DND-41 (cell line): ENCODE measurements at regions not wholly inside any gene's neighbourhood (a gene's known extent, or its start where the extent isn't known, plus 50 kb on each side); places are given as distances from the start of the nearest gene placed in this dataset.

Source experiments
- ATAC-seq: fragments of 200-7000 bp; cut with Tn5 transposase; 3 replicates; pipeline ENCODE4 v1.9.1; 2021; ENCODE audit warnings: low read depth; ENCODE audit not compliant: insufficient read depth
- DNase-seq: peaks from one replicate; pipeline ENCODE4 v3.0.0-alpha.2; 2020
- H2AFZ ChIP-seq: 2 replicates; pipeline ENCODE4 v1.6.0; 2012; ENCODE audit warnings: low read depth, low read length
- H3K27ac ChIP-seq: 2 replicates; pipeline ENCODE4 v1.5.1; 2012; ENCODE audit warnings: low read length, inconsistent platforms
- H3K27me3 ChIP-seq: fragments of 200-600 bp; sonication (generic); 2 replicates; pipeline ENCODE4 v1.6.0; 2012; ENCODE audit warnings: low read length, mild to moderate bottlenecking, inconsistent platforms; ENCODE audit not compliant: insufficient read depth, poor library complexity
- H3K36me3 ChIP-seq: 2 replicates; pipeline ENCODE4 v1.5.1; 2012; ENCODE audit warnings: low read length, inconsistent platforms; ENCODE audit not compliant: insufficient read depth
- H3K4me1 ChIP-seq: 2 replicates; pipeline ENCODE4 v1.5.1; 2012; ENCODE audit warnings: mild to moderate bottlenecking, low read length; ENCODE audit not compliant: insufficient read depth
- H3K4me2 ChIP-seq: 2 replicates; pipeline ENCODE4 v1.6.0; 2012; ENCODE audit warnings: mild to moderate bottlenecking, moderate library complexity, low read length, inconsistent platforms; ENCODE audit not compliant: insufficient read depth
- H3K4me3 ChIP-seq, 2 experiments: fragments of 200-600 bp in 1 of 2; shearing (Covaris generic) in 1 of 2; 2 replicates each; pipeline ENCODE4 v1.5.1; 2012 to 2016; ENCODE audit warnings: inconsistent platforms in 2 of 2, low read length in 2 of 2, mild to moderate bottlenecking in 2 of 2, low read depth in 1 of 2, moderate library complexity in 1 of 2
- H3K79me2 ChIP-seq: 2 replicates; pipeline ENCODE4 v1.6.0; 2012; ENCODE audit warnings: low read length, inconsistent platforms; ENCODE audit not compliant: insufficient read depth
- H3K9ac ChIP-seq: 2 replicates; pipeline ENCODE4 v1.6.0; 2012; ENCODE audit warnings: low read depth, mild to moderate bottlenecking, inconsistent platforms, low read length, moderate library complexity
- H3K9me3 ChIP-seq: 2 replicates; pipeline ENCODE4 v1.5.1; 2012; ENCODE audit warnings: low read length, moderate library complexity, mild to moderate bottlenecking, inconsistent platforms; ENCODE audit not compliant: insufficient read depth, severe bottlenecking
- H4K20me1 ChIP-seq: 2 replicates; pipeline ENCODE4 v1.6.0; 2012; ENCODE audit warnings: low read length; ENCODE audit not compliant: insufficient read depth
- CTCF ChIP-seq: IDR thresholded peaks from 2 replicates; pipeline ENCODE4 v1.5.1; 2012; ENCODE audit warnings: borderline replicate concordance, low read length, moderate library complexity, mild to moderate bottlenecking; ENCODE audit not compliant: poor library complexity, severe bottlenecking; ENCODE audit errors: extremely low read depth
- EZH2 ChIP-seq: IDR thresholded peaks from 3 replicates; pipeline ENCODE4 v1.6.1; 2012; ENCODE audit warnings: borderline replicate concordance, low read depth, mild to moderate bottlenecking, moderate library complexity, low read length, inconsistent platforms; ENCODE audit not compliant: severe bottlenecking

- no peak for DNase-seq
- no peak overlapping the region for H3K27ac ChIP-seq
- H3K4me3 ChIP-seq, result no peak overlapping the region
- ATAC-seq, result no peak
- H3K9ac ChIP-seq, result no peak overlapping the region
- TF ChIP-seq EZH2, result no peak
- TF ChIP-seq CTCF, result no peak
- no peaks in the 10 kb centered on the region for H3K9me3 ChIP-seq
- no peaks in the 10 kb centered on the region for H3K79me2 ChIP-seq
- no peaks in the 10 kb centered on the region for H3K4me1 ChIP-seq
- H3K27me3 ChIP-seq, result no peaks in the 10 kb centered on the region
- no peaks in the 10 kb centered on the region for H3K36me3 ChIP-seq
- H4K20me1 ChIP-seq, result no peaks in the 10 kb centered on the region; the same call in 1 of the 2 replicates
- no peak overlapping the region for H3K4me2 ChIP-seq
- no peak overlapping the region for H2AFZ ChIP-seq
These were observed 139.1 kb upstream of the GMDS start for GRCh38 chr6:2384528-2384927.

- Histone ChIP-seq H3K9ac (no peak overlapping the region), H2AFZ (no peak overlapping the region), H3K4me3 (no peak overlapping the region), H3K36me3 (no peaks in the 10 kb centered on the region), H3K27me3 (no peaks in the 10 kb centered on the region), H3K9me3 (no peaks in the 10 kb centered on the region), H3K4me1 (no peaks in the 10 kb centered on the region), H3K4me2 (no peak overlapping the region), H3K79me2 (no peaks in the 10 kb centered on the region), H3K27ac (no peak overlapping the region), H4K20me1 (no peaks in the 10 kb centered on the region; the same call in 1 of the 2 replicates)
- ATAC-seq, result no peak
- TF ChIP-seq CTCF (no peak), EZH2 (no peak)
- DNase-seq, result no peak
These were observed 136.7 kb upstream of the GMDS start for GRCh38 chr6:2381872-2382661.

- no peak for TF ChIP-seq EZH2
- no peaks in the 10 kb centered on the region for H3K27me3 ChIP-seq
- no peak overlapping the region for H3K4me3 ChIP-seq
- no peaks in the 10 kb centered on the region for H3K4me1 ChIP-seq
- H4K20me1 ChIP-seq, result no peaks in the 10 kb centered on the region; the same call in 1 of the 2 replicates
- H2AFZ ChIP-seq, result no peak overlapping the region
- no peak overlapping the region for H3K27ac ChIP-seq
- H3K9me3 ChIP-seq, result no peaks in the 10 kb centered on the region
- no peaks in the 10 kb centered on the region for H3K79me2 ChIP-seq
- no peak for ATAC-seq
- no peaks in the 10 kb centered on the region for H3K36me3 ChIP-seq
- no peak overlapping the region for H3K9ac ChIP-seq
- no peak for DNase-seq
- H3K4me2 ChIP-seq, result no peak overlapping the region
These were observed 133.7 kb upstream of the GMDS start for GRCh38 chr6:2378891-2379652.
